ENCODE measurements at regions not wholly inside any gene's neighbourhood (a gene's known extent, or its start where the extent isn't known, plus 50 kb on each side); places are given as distances from the start of the nearest gene placed in this dataset.

- H3K9me3 ChIP-seq = no peaks in the 10 kb centered on the region
- TF ChIP-seq CTCF (IDR thresholded peaks at IDR 0.05) = no peak
- intact Hi-C loops (cut with DNase I, micrococcal nuclease) = no loop called here
Measured at GRCh38 chr16:73845238-73846006, 451.2 kb upstream of the PSMD7 start.

GRCh38 chr16:73840728-73841127 is 455.9 kb upstream of the PSMD7 start:
- no peaks in the 10 kb centered on the region for H3K9me3 ChIP-seq
- H3K4me1 ChIP-seq (ENCODE audit: low read depth) = no peaks in the 10 kb centered on the region
- no peak overlapping the region for H3K4me3 ChIP-seq
- no peak for ATAC-seq
- H3K36me3 ChIP-seq (ENCODE audit: low read depth) = no peaks in the 10 kb centered on the region
- DNase-seq = no peak
- intact Hi-C loops (cut with DNase I, micrococcal nuclease) = no loop called here
- TF ChIP-seq CTCF (IDR thresholded peaks at IDR 0.05) = no peak

More at GRCh38 chr16:73845238-73846006, 451.2 kb upstream of the PSMD7 start:
- DNase-seq (no peak), ATAC-seq (no peak)
- Histone ChIP-seq H3K36me3 (ENCODE audit: low read depth) (no peaks in the 10 kb centered on the region), H3K4me1 (ENCODE audit: low read depth) (peaks cover 3% of the 10 kb centered on the region), H3K4me3 (no peak overlapping the region)

- ATAC-seq (no peak), DNase-seq (no peak)
- Histone ChIP-seq H3K4me3 (no peak overlapping the region), H3K9me3 (no peaks in the 10 kb centered on the region), H3K4me1 (ENCODE audit: low read depth) (no peaks in the 10 kb centered on the region), H3K36me3 (ENCODE audit: low read depth) (no peaks in the 10 kb centered on the region)
- intact Hi-C loops (cut with DNase I, micrococcal nuclease) = no loop called here
- TF ChIP-seq CTCF (IDR thresholded peaks at IDR 0.05) = no peak
Measured at GRCh38 chr16:73831220-73831619, 465.4 kb upstream of the PSMD7 start.

- intact Hi-C loops (cut with DNase I, micrococcal nuclease) = no loop called here
- Histone ChIP-seq H3K4me3 (no peak overlapping the region), H3K4me1 (ENCODE audit: low read depth) (no peaks in the 10 kb centered on the region), H3K36me3 (ENCODE audit: low read depth) (no peaks in the 10 kb centered on the region), H3K9me3 (no peaks in the 10 kb centered on the region)
- DNase-seq = no peak
- no peak for ATAC-seq
- TF ChIP-seq CTCF (IDR thresholded peaks at IDR 0.05) = no peak
Measured at GRCh38 chr16:73823205-73823849, 473.3 kb upstream of the PSMD7 start.

GRCh38 chr16:73817526-73818324 is 478.9 kb upstream of the PSMD7 start:
- intact Hi-C loops (cut with DNase I, micrococcal nuclease) = no loop called here
- no peak for TF ChIP-seq CTCF (IDR thresholded peaks at IDR 0.05)

More at GRCh38 chr16:73817526-73818324, 478.9 kb upstream of the PSMD7 start:
- H3K36me3 ChIP-seq (ENCODE audit: low read depth) = no peaks in the 10 kb centered on the region
- no peaks in the 10 kb centered on the region for H3K4me1 ChIP-seq (ENCODE audit: low read depth)
- no peak overlapping the region for H3K4me3 ChIP-seq
- ATAC-seq = no peak
- no peaks in the 10 kb centered on the region for H3K9me3 ChIP-seq
- DNase-seq = no peak
